Right ventricle myocardium superior (tissue), 1 donor: ENCODE measurements at regions not wholly inside any gene's neighbourhood (a gene's known extent, or its start where the extent isn't known, plus 50 kb on each side); places are given as distances from the start of the nearest gene placed in this dataset.

ENCODE experiments used
- ATAC-seq: fragments of 200-7000 bp; cut with Tn5 transposase; one replicate; pipeline ENCODE4 v1.9.1; 2020; ENCODE audit warnings: mild to moderate bottlenecking; ENCODE audit not compliant: poor library complexity
- DNase-seq: peaks from one replicate; pipeline ENCODE4 v3.0.0-alpha.2; 2020
- intact Hi-C: fragments of 100-400 bp; cut with DNase I; formaldehyde crosslinking; loops from one replicate; pipeline ENCODE4 v1.11.2; 2022
- donor health status: DM: no; HTN: yes; CAD: no; lungs with severe emphysema.

- intact Hi-C loops, result no loop called here
- ATAC-seq, result no peak
- DNase-seq, result no peak
These were observed 556.5 kb upstream of the KCNMB2 start for GRCh38 chr3:177979703-177980102.

- ATAC-seq, result no peak
- intact Hi-C loops, result no loop called here
These were observed 554.7 kb upstream of the KCNMB2 start for GRCh38 chr3:177981576-177981975.

GRCh38 chr3:177982034-177982433 lies 554.2 kb upstream of the KCNMB2 start:
- intact Hi-C loops, result no loop called here
- no peak for ATAC-seq
- no peak for DNase-seq

More at GRCh38 chr3:177981576-177981975, 554.7 kb upstream of the KCNMB2 start:
- no peak for DNase-seq

- intact Hi-C loops, result no loop called here
- no peak for DNase-seq
These were observed 552.9 kb upstream of the KCNMB2 start for GRCh38 chr3:177983320-177983719.

GRCh38 chr3:177992993-177993970 lies 543.0 kb upstream of the KCNMB2 start:
- ATAC-seq, result no peak

More at GRCh38 chr3:177983320-177983719, 552.9 kb upstream of the KCNMB2 start:
- ATAC-seq, result no peak

GRCh38 chr3:177994976-177995375 lies 541.3 kb upstream of the KCNMB2 start:
- no peak for ATAC-seq
- intact Hi-C loops, result no loop called here

More at GRCh38 chr3:177992993-177993970, 543.0 kb upstream of the KCNMB2 start:
- intact Hi-C loops, result no loop called here
- DNase-seq, result no peak

GRCh38 chr3:177995381-177996085 lies 540.7 kb upstream of the KCNMB2 start:
- intact Hi-C loops, result no loop called here
- ATAC-seq (no peak), DNase-seq (no peak)

More at GRCh38 chr3:177994976-177995375, 541.3 kb upstream of the KCNMB2 start:
- no peak for DNase-seq

GRCh38 chr3:178001670-178002101 lies 534.5 kb upstream of the KCNMB2 start:
- intact Hi-C loops, result no loop called here
- DNase-seq, result no peak
- ATAC-seq, result no peak

GRCh38 chr3:178002113-178002512 lies 534.1 kb upstream of the KCNMB2 start:
- intact Hi-C loops, result no loop called here

GRCh38 chr3:178003756-178004155 lies 532.5 kb upstream of the KCNMB2 start:
- ATAC-seq, result no peak
- no peak for DNase-seq
- intact Hi-C loops, result no loop called here

More at GRCh38 chr3:178002113-178002512, 534.1 kb upstream of the KCNMB2 start:
- ATAC-seq (no peak), DNase-seq (no peak)

GRCh38 chr3:178005961-178006360 lies 530.3 kb upstream of the KCNMB2 start:
- intact Hi-C loops, result no loop called here
- ATAC-seq, result no peak

GRCh38 chr3:178010306-178010705 lies 525.9 kb upstream of the KCNMB2 start:
- no peak for ATAC-seq
- DNase-seq, result no peak
- intact Hi-C loops, result no loop called here

More at GRCh38 chr3:178005961-178006360, 530.3 kb upstream of the KCNMB2 start:
- no peak for DNase-seq

- intact Hi-C loops, result no loop called here
- no peak for ATAC-seq
- no peak for DNase-seq
These were observed 516.6 kb upstream of the KCNMB2 start for GRCh38 chr3:178019645-178020044.

- intact Hi-C loops, result no loop called here
- DNase-seq (no peak), ATAC-seq (no peak)
These were observed 513.6 kb upstream of the KCNMB2 start for GRCh38 chr3:178022599-178022998.

- DNase-seq (no peak), ATAC-seq (no peak)
- intact Hi-C loops, result no loop called here
These were observed 507.3 kb upstream of the KCNMB2 start for GRCh38 chr3:178028933-178029332.

- DNase-seq, result no peak
- intact Hi-C loops, result no loop called here
- no peak for ATAC-seq
These were observed 499.6 kb upstream of the KCNMB2 start for GRCh38 chr3:178036451-178037144.

GRCh38 chr3:178041931-178042330 lies 494.3 kb upstream of the KCNMB2 start:
- no peak for ATAC-seq
- intact Hi-C loops, result no loop called here

GRCh38 chr3:178042376-178042775 lies 493.9 kb upstream of the KCNMB2 start:
- no peak for ATAC-seq
- intact Hi-C loops, result no loop called here

More at GRCh38 chr3:178041931-178042330, 494.3 kb upstream of the KCNMB2 start:
- DNase-seq, result no peak

GRCh38 chr3:178043084-178043483 lies 493.2 kb upstream of the KCNMB2 start:
- no peak for DNase-seq
- intact Hi-C loops, result no loop called here
- no peak for ATAC-seq

More at GRCh38 chr3:178042376-178042775, 493.9 kb upstream of the KCNMB2 start:
- no peak for DNase-seq
